Body of pancreas (tissue), 4 donors: ENCODE measurements at regions not wholly inside any gene's neighbourhood (a gene's known extent, or its start where the extent isn't known, plus 50 kb on each side); places are given as distances from the start of the nearest gene placed in this dataset.

Source experiments
- ATAC-seq: fragments of 150-250 bp; one replicate; pipeline ENCODE4 v1.9.1; 2016
- DNase-seq, 4 donors: peaks; one replicate each; pipeline ENCODE4 v3.0.0-alpha.2; 2019
- H3K27ac ChIP-seq, 4 donors: fragments of 200-600 bp; sonication (generic); 1 replicate in 3 of 4; 2 replicates in 1 of 4; pipeline versions ENCODE4 v1.5.1 to v1.6.1; 2016 to 2019; ENCODE audit warnings: mild to moderate bottlenecking in 1 of 4, mixed read lengths in 1 of 4, moderate library complexity in 1 of 4
- H3K27me3 ChIP-seq, 2 donors: fragments of 200-600 bp; sonication (generic); one replicate each; pipeline ENCODE4 v1.6.0; 2016; ENCODE audit warnings: mild to moderate bottlenecking in 1 of 2
- H3K36me3 ChIP-seq, 2 donors: fragments of 200-600 bp; sonication (generic); replicated peaks in 1 of 2; 2 replicates each; pipeline ENCODE4 v1.5.1; 2016; ENCODE audit warnings: low read depth in 2 of 2; ENCODE audit not compliant: insufficient read depth in 1 of 2
- H3K4me1 ChIP-seq: fragments of 200-600 bp; sonication (generic); one replicate; pipeline ENCODE4 v1.6.0; 2016
- H3K4me3 ChIP-seq, 2 donors: fragments of 200-600 bp; sonication (generic); 1 replicate in 1 of 2; 2 replicates in 1 of 2; pipeline ENCODE4 v1.5.1; 2016 to 2019
- H3K9me3 ChIP-seq, 3 donors: fragments of 200-600 bp; sonication (generic); 1 replicate in 2 of 3; 2 replicates in 1 of 3; pipeline ENCODE4 v1.5.1; 2016
- POLR2A ChIP-seq, 3 donors: fragments of 450-650 bp; IDR thresholded peaks; one replicate each; pipeline ENCODE4 v1.6.1; 2016; ENCODE audit warnings: antibody characterized with exemption in 3 of 3, mild to moderate bottlenecking in 2 of 3
- WGBS, 2 donors: methylation state at CpG; one replicate each; pipeline ENCODE4 v1.1.5; 2017; 5-methylcytosine and 5-hydroxymethylcytosine counted together
- intact Hi-C: fragments of 100-400 bp; cut with DNase I; formaldehyde crosslinking; loops from one replicate; pipeline ENCODE4 v1.15.1; 2023
- TF ChIP-seq, protein P1 (sequence below), 7 experiments: fragments of 450-650 bp in 4 of 7; fragments of 200-600 bp in 3 of 7; sonication (generic) in 3 of 7; IDR thresholded peaks; one replicate each; pipeline ENCODE4 v1.5.1; 2016 to 2019; ENCODE audit warnings: antibody characterized with exemption in 7 of 7

DNA sequence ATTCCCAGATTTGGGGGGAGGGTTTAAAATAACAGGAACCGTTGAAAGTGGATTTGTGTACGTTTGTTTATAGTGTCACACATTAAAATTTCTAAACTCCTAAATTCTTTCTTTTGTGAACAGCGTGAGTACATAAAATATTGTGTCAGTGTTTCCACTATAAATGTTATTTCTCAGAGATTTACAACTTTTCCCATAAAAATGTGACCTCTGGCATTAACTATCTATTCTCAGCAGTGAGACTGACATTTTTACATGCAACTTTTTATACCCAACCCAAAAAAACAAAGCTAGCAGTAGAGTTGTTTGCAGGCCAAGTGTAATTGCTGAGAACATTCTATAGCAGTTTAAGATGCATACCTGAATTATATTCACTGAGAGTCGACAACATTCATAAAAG is 757.0 kb upstream of the ADAMTS16 start:
- no peaks in the 10 kb centered on the region for H3K36me3 ChIP-seq
- DNase-seq (no peak), ATAC-seq (no peak)
- intact Hi-C loops, result no loop called here
- no peaks in the 10 kb centered on the region for H3K27me3 ChIP-seq
- no peak for TF ChIP-seq POLR2A (IDR thresholded peaks at IDR 0.05)
- TF ChIP-seq, protein P1, sequence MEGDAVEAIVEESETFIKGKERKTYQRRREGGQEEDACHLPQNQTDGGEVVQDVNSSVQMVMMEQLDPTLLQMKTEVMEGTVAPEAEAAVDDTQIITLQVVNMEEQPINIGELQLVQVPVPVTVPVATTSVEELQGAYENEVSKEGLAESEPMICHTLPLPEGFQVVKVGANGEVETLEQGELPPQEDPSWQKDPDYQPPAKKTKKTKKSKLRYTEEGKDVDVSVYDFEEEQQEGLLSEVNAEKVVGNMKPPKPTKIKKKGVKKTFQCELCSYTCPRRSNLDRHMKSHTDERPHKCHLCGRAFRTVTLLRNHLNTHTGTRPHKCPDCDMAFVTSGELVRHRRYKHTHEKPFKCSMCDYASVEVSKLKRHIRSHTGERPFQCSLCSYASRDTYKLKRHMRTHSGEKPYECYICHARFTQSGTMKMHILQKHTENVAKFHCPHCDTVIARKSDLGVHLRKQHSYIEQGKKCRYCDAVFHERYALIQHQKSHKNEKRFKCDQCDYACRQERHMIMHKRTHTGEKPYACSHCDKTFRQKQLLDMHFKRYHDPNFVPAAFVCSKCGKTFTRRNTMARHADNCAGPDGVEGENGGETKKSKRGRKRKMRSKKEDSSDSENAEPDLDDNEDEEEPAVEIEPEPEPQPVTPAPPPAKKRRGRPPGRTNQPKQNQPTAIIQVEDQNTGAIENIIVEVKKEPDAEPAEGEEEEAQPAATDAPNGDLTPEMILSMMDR (IDR thresholded peaks at IDR 0.05), result no peak
- no peak overlapping the region for H3K4me3 ChIP-seq
- WGBS, 2 donors, result 46% methylated on average over 4 of the region's 4 CpGs
- H3K4me1 ChIP-seq, result no peaks in the 10 kb centered on the region
- no peaks in the 10 kb centered on the region for H3K9me3 ChIP-seq
- H3K27ac ChIP-seq, result no peak overlapping the region

DNA sequence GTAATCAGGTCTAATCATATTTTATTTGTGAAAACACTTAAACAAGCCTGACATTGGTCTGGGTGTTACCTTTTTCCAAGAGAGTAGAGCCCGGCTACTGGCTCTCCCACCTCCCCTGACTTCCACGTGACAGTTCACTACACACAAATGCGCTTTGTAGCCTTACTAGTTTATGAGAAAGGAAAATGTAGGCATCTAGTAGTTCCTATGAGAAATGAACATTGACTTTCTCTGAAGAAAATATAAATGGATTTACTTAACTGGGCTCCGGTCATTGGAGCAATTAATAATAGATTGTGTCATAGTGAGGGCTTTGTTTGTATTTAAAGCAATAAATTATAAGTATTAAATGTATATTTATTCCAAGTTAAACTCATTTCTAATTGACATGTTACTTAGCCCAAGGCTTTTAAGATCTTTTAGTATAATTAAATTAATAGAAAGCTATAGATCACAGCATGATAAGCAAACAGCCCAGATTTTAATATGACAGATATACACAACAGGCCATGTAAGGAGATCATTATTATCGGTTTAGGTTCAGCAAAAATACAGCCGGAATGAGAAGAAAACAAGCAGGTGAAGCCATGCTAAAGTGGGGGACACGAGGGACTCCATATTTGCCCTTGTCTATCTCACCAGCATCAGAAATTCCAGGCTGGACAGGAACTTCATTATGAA is 756.5 kb upstream of the ADAMTS16 start:
- DNase-seq (no peak), ATAC-seq (no peak)
- Histone ChIP-seq H3K4me3 (no peak overlapping the region), H3K27ac (no peak overlapping the region), H3K4me1 (no peaks in the 10 kb centered on the region), H3K36me3 (no peaks in the 10 kb centered on the region), H3K27me3 (no peaks in the 10 kb centered on the region), H3K9me3 (no peaks in the 10 kb centered on the region)
- 42% methylated on average over 7 of the region's 7 CpGs for WGBS, 2 donors
- no peak for TF ChIP-seq POLR2A (IDR thresholded peaks at IDR 0.05)
- TF ChIP-seq, protein P1 (IDR thresholded peaks at IDR 0.05), result no peak
- intact Hi-C loops, result no loop called here

DNA sequence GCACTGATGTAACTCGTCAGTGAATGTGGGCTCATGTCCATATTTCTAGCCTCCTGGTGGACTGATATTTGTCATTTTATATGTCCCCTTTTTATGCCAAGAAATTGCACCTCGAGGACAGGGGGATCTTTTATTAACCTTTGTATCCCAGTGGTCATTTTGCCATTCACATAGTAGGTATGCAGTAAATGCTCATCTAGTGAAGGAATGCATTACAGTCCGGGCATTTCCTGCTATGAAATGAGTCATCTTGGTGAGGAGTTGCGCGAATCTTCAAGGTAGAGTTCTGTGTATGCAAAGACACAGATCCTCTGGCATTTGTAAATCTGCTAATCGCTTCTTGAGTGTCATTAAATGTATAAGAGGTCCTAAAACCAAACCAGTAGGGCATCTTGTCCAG is 755.5 kb upstream of the ADAMTS16 start:
- ATAC-seq, result no peak
- 57 to 58% methylated on average over 6 of the region's 6 CpGs for WGBS, 2 donors
- intact Hi-C loops, result no loop called here

GRCh38 chr5:4386152-4386551 is 754.0 kb upstream of the ADAMTS16 start:
- Histone ChIP-seq H3K27me3 (no peaks in the 10 kb centered on the region), H3K9me3 (no peaks in the 10 kb centered on the region), H3K36me3 (no peaks in the 10 kb centered on the region), H3K4me3 (no peak overlapping the region), H3K27ac (no peak overlapping the region), H3K4me1 (no peaks in the 10 kb centered on the region)
- 75 to 87% methylated on average over 1 of the region's 1 CpG for WGBS, 2 donors
- ATAC-seq (no peak), DNase-seq (no peak)
- intact Hi-C loops, result no loop called here
- no peak for TF ChIP-seq POLR2A (IDR thresholded peaks at IDR 0.05)
- TF ChIP-seq, protein P1 (IDR thresholded peaks at IDR 0.05), result no peak

More for the DNA sequence above, 755.5 kb upstream of the ADAMTS16 start:
- Histone ChIP-seq H3K27me3 (no peaks in the 10 kb centered on the region), H3K9me3 (no peaks in the 10 kb centered on the region), H3K4me1 (no peaks in the 10 kb centered on the region), H3K36me3 (no peaks in the 10 kb centered on the region), H3K4me3 (no peak overlapping the region), H3K27ac (no peak overlapping the region)
- TF ChIP-seq, protein P1 (IDR thresholded peaks at IDR 0.05), result no peak
- TF ChIP-seq POLR2A (IDR thresholded peaks at IDR 0.05), result no peak
- DNase-seq, result no peak

DNA sequence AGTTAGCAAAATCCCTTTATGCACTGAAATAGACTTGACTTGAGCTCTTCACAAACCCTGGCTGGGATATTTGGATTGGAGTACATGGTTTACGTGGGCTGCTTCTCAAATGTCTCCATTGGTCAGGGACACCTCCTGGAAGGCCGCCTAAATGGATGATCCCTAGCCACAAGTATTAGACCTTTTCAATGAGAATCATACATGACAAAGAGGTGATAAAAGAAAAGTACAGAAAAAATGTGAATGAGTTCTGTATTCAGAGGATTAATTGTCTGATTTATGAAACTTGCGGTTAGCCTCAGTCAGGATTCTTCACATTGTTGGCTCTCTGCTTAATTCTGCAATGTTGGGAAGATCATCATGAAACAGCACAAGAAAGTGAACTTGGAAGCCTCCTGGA is 752.8 kb upstream of the ADAMTS16 start:
- DNase-seq, result peak in 1 of 4 donors; percentile 3
- no peaks in the 10 kb centered on the region for H3K36me3 ChIP-seq
- no peaks in the 10 kb centered on the region for H3K9me3 ChIP-seq
- H3K4me1 ChIP-seq, result no peaks in the 10 kb centered on the region
- no peak for TF ChIP-seq POLR2A (IDR thresholded peaks at IDR 0.05)
- TF ChIP-seq, protein P1 (IDR thresholded peaks at IDR 0.05), result no peak
- no peak overlapping the region for H3K4me3 ChIP-seq
- ATAC-seq, result no peak
- no peak overlapping the region for H3K27ac ChIP-seq
- no peaks in the 10 kb centered on the region for H3K27me3 ChIP-seq
- intact Hi-C loops, result no loop called here
- 59 to 61% methylated on average over 3 of the region's 3 CpGs for WGBS, 2 donors
